ENCODE measurements at regions not wholly inside any gene's neighbourhood (a gene's known extent, or its start where the extent isn't known, plus 50 kb on each side); places are given as distances from the start of the nearest gene placed in this dataset.

- TF ChIP-seq CTCF (IDR thresholded peaks at IDR 0.05) = no peak
- TF ChIP-seq EZH2 (IDR thresholded peaks at IDR 0.05; ENCODE audit: borderline replicate concordance, insufficient read depth, low read depth, low read length, poor library complexity, severe bottlenecking) = no peak
Observed at GRCh38 chr6:63049216-63049615, 162.1 kb upstream of the FKBP1C start.

Measured in B cell (primary cell).